HCT116 (cell line): ENCODE measurements at regions not wholly inside any gene's neighbourhood (a gene's known extent, or its start where the extent isn't known, plus 50 kb on each side); places are given as distances from the start of the nearest gene placed in this dataset.

Source experiments
- ATAC-seq: fragments of 200-7000 bp; cut with Tn5 transposase; 2 replicates; pipeline ENCODE4 v1.9.1; 2020; ENCODE audit warnings: mild to moderate bottlenecking, moderate library complexity
- BruUV-seq: library from RNA; stranded (reverse); fragments of 400-500 nt; replicated peaks from 2 replicates; lab custom pipeline; 2021; lab: Mats Ljungman, UMichigan
- CTCF ChIA-PET: fragments of 300-600 bp; sonication (Branson Sonifier 250); formaldehyde crosslinking; loops from one replicate; lab custom pipeline; 2021; ENCODE audit warnings: antibody characterized with exemption; lab: Charles Lee
- POLR2A ChIA-PET: fragments of 300-600, 350-600 bp; sonication (Branson Sonifier 250); formaldehyde crosslinking; loops from one replicate; lab custom pipeline; 2021; ENCODE audit warnings: antibody characterized with exemption; lab: Charles Lee
- RAD21 ChIA-PET, 2 experiments: fragments of 300-600 bp; sonication (Branson Sonifier 250); formaldehyde crosslinking; loops; one replicate each; lab custom pipeline; 2023; ENCODE audit warnings: low total read pairs in 2 of 2; ENCODE audit not compliant: uncharacterized antibody in 2 of 2, unreplicated experiment in 2 of 2, low non-redundant PET in 1 of 2; lab: Charles Lee
- DNase-seq: peaks from one replicate; pipeline ENCODE4 v3.0.0-alpha.2; 2010; ENCODE audit warnings: low read depth, low spot score
- H2AFZ ChIP-seq: fragments of 200-600 bp; shearing (Covaris generic), sonication (generic); 2 replicates; pipeline ENCODE4 v1.6.1; 2017; ENCODE audit warnings: low read depth, mixed run types, mixed read lengths, antibody characterized with exemption, low read length; ENCODE audit not compliant: poor library complexity, severe bottlenecking
- H3K27ac ChIP-seq: 2 replicates; pipeline ENCODE4 v1.5.1; 2012; ENCODE audit warnings: low read depth, low read length
- H3K27me3 ChIP-seq: fragments of 200-600 bp; sonication (generic); 2 replicates; pipeline ENCODE4 v1.6.1; 2016; ENCODE audit warnings: mixed run types, low read length, mixed read lengths; ENCODE audit not compliant: insufficient read depth
- H3K36me3 ChIP-seq, 2 experiments: fragments of 200-500 bp in 1 of 2; fragments of 200-600 bp in 1 of 2; sonication (Bioruptor generic) in 1 of 2; sonication (generic) in 1 of 2; 2 replicates each; pipeline versions ENCODE4 v1.5.1 to v1.6.1; 2014 to 2016; ENCODE audit warnings: low read length in 2 of 2, inconsistent platforms in 1 of 2, mixed read lengths in 1 of 2, mixed run types in 1 of 2; ENCODE audit not compliant: insufficient read depth in 2 of 2, control insufficient read depth in 1 of 2
- H3K4me1 ChIP-seq, 2 experiments: fragments of 200-600 bp in 1 of 2; sonication (generic) in 1 of 2; 2 replicates each; pipeline versions ENCODE4 v1.5.1 to v1.6.1; 2012 to 2017; ENCODE audit warnings: low read length in 2 of 2, inconsistent platforms in 1 of 2, mild to moderate bottlenecking in 1 of 2, mixed read lengths in 1 of 2, mixed run types in 1 of 2, moderate library complexity in 1 of 2; ENCODE audit not compliant: insufficient read depth in 2 of 2, control insufficient read depth in 1 of 2
- H3K4me2 ChIP-seq: fragments of 200-600 bp; sonication (generic); 2 replicates; pipeline ENCODE4 v1.6.1; 2017; ENCODE audit warnings: mixed run types, low read length, mixed read lengths
- H3K4me3 ChIP-seq, 2 experiments: fragments of 200-600 bp in 1 of 2; sonication (generic) in 1 of 2; replicated peaks in 1 of 2; 2 replicates each; pipeline ENCODE4 v1.5.1; 2011 to 2016; ENCODE audit warnings: low read length in 2 of 2, control low read depth in 1 of 2, low read depth in 1 of 2, mild to moderate bottlenecking in 1 of 2, mixed read lengths in 1 of 2, mixed run types in 1 of 2
- H3K79me2 ChIP-seq: fragments of 200-600 bp; sonication (generic); 2 replicates; pipeline ENCODE4 v1.6.1; 2017; ENCODE audit warnings: mild to moderate bottlenecking, mixed run types, low read length, moderate library complexity, mixed read lengths; ENCODE audit not compliant: insufficient read depth
- H3K9ac ChIP-seq: fragments of 200-600 bp; sonication (generic); 2 replicates; pipeline ENCODE4 v1.6.1; 2016; ENCODE audit warnings: low read length, mixed read lengths
- H3K9me2 ChIP-seq: fragments of 200-600 bp; sonication (generic), shearing (Covaris generic); 2 replicates; pipeline ENCODE4 v1.6.1; 2017; ENCODE audit warnings: mixed run types, mild to moderate bottlenecking, moderate library complexity; ENCODE audit not compliant: insufficient read depth
- H3K9me3 ChIP-seq, 2 experiments: fragments of 200-500 bp in 1 of 2; fragments of 200-600 bp in 1 of 2; sonication (Bioruptor generic) in 1 of 2; sonication (generic) in 1 of 2; 2 replicates each; pipeline ENCODE4 v1.6.1; 2014 to 2017; ENCODE audit warnings: low read length in 2 of 2, mixed read lengths in 2 of 2, inconsistent platforms in 1 of 2, low read depth in 1 of 2, mild to moderate bottlenecking in 1 of 2, mixed run types in 1 of 2, moderate library complexity in 1 of 2; ENCODE audit not compliant: control insufficient read depth in 1 of 2, insufficient read depth in 1 of 2
- H4K20me1 ChIP-seq: fragments of 200-600 bp; sonication (generic), shearing (Covaris generic); 2 replicates; pipeline ENCODE4 v1.6.1; 2017; ENCODE audit warnings: mixed run types, mild to moderate bottlenecking, moderate library complexity; ENCODE audit not compliant: insufficient read depth
- CBX3 ChIP-seq: IDR thresholded peaks from 2 replicates; pipeline ENCODE4 v1.6.1; 2012; ENCODE audit warnings: low read depth
- CEBPB ChIP-seq: IDR thresholded peaks from 2 replicates; pipeline ENCODE4 v1.6.1; 2012; ENCODE audit warnings: low read depth
- EGR1 ChIP-seq: IDR thresholded peaks from 2 replicates; pipeline ENCODE4 v1.6.1; 2012; ENCODE audit warnings: low read depth
- EZH2 ChIP-seq: fragments of 200-600 bp; sonication (generic); IDR thresholded peaks from 2 replicates; pipeline ENCODE4 v1.6.1; 2017; ENCODE audit warnings: antibody characterized with exemption, mixed run types
- EZH2phosphoT487 ChIP-seq: fragments of 200-600 bp; IDR thresholded peaks from 2 replicates; pipeline ENCODE4 v1.6.1; 2018; ENCODE audit warnings: antibody characterized with exemption, borderline replicate concordance
- FOSL1 ChIP-seq: IDR thresholded peaks from 2 replicates; pipeline ENCODE4 v1.6.1; 2012; ENCODE audit warnings: low read depth
- JUND ChIP-seq: IDR thresholded peaks from 2 replicates; pipeline ENCODE4 v1.6.1; 2012
- POLR2A ChIP-seq: IDR thresholded peaks from 2 replicates; pipeline ENCODE4 v1.7.0; 2011; ENCODE audit warnings: borderline replicate concordance; ENCODE audit not compliant: insufficient read depth, insufficient read length; ENCODE audit errors: extremely low read depth
- REST ChIP-seq: IDR thresholded peaks from 2 replicates; pipeline ENCODE4 v1.6.1; 2012; ENCODE audit warnings: low read depth
- TCF7L2 ChIP-seq: IDR thresholded peaks from 2 replicates; pipeline ENCODE4 v1.7.0; 2011; ENCODE audit warnings: borderline replicate concordance, inconsistent platforms; ENCODE audit not compliant: insufficient read depth, insufficient read length; ENCODE audit errors: extremely low read depth
- YY1 ChIP-seq: IDR thresholded peaks from 2 replicates; pipeline ENCODE4 v1.6.1; 2011; ENCODE audit warnings: low read length, low read depth, moderate library complexity, mild to moderate bottlenecking; ENCODE audit not compliant: insufficient replicate concordance; ENCODE audit errors: extremely low read depth
- ZFX ChIP-seq: fragments of 450-650 bp; IDR thresholded peaks from 2 replicates; pipeline ENCODE4 v1.6.1; 2017
- intact Hi-C: fragments of 100-400 bp; cut with micrococcal nuclease; formaldehyde crosslinking; loops from 2 replicates; pipeline ENCODE4 v1.10.0; 2022
- TF ChIP-seq, protein P1 (sequence below): IDR thresholded peaks from 2 replicates; pipeline ENCODE4 v1.6.1; 2011; ENCODE audit warnings: mild to moderate bottlenecking, low read length, moderate library complexity; ENCODE audit not compliant: insufficient replicate concordance; ENCODE audit errors: extremely low read depth
- TF ChIP-seq, protein P2 (sequence below), 3 experiments: fragments of 200-600 bp in 1 of 3; sonication (generic) in 1 of 3; IDR thresholded peaks in 2 of 3; conservative IDR thresholded peaks in 1 of 3; 2 replicates each; pipeline ENCODE4 v1.5.1; 2012 to 2017; ENCODE audit warnings: low read depth in 2 of 3, low read length in 2 of 3, antibody characterized with exemption in 1 of 3, borderline replicate concordance in 1 of 3, control low read depth in 1 of 3, mild to moderate bottlenecking in 1 of 3, mixed read lengths in 1 of 3, mixed run types in 1 of 3, moderate library complexity in 1 of 3; ENCODE audit not compliant: insufficient read depth in 1 of 3
- TF ChIP-seq, protein P3 (sequence below): IDR thresholded peaks from 2 replicates; pipeline ENCODE4 v1.6.1; 2012

DNA sequence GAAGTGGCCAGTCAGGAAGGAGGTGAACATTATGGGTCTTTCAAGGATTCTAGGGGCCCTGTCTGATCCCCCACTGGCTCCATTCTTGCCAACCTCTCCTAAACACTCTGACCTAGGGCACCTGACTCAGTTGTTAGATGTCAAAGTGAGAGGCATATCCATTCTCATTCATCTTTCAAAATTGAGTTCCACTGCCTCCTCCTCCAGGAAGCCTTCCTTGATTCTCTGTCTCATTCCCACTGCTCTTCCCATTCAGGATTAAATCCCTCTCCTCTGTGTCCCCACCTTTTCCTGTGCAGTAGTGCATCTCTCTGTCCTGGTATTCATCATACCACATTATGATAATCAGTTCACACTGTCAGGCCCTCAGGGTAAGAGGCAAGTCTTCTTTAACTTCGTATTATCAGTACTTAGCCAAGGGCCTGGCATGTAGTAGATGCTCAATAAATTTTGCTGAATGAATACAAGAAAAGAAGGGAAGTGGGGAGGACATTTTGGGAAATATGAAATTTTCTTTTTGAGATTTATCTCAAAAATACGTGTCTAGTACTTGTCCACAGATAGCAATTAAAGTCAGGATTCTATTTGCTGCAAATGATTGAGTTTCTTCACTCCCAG lies 61.8 kb upstream of the ITPKB start:
- POLR2A ChIA-PET, result interaction anchor here (1.4 kb wide), 1 partner anchor 14 kb away, joined by 6 read pairs; no protein-coding TSS in a partner anchor
- CTCF ChIA-PET, result no interaction called here
- Histone ChIP-seq H3K36me3 (no peaks in the 10 kb centered on the region), H2AFZ (no peak overlapping the region), H3K4me1 (no peaks in the 10 kb centered on the region), H3K27me3 (no peaks in the 10 kb centered on the region), H3K4me2 (no peak overlapping the region), H3K9me2 (no peaks in the 10 kb centered on the region), H3K9me3 (no peaks in the 10 kb centered on the region), H3K4me3 (no peak overlapping the region), H3K79me2 (no peaks in the 10 kb centered on the region), H3K9ac (no peak overlapping the region), H4K20me1 (no peaks in the 10 kb centered on the region), H3K27ac (no peak overlapping the region)
- RAD21 ChIA-PET, result no interaction called here
- intact Hi-C loops, result no loop called here
- BruUV-seq, result no TSS peak
- ATAC-seq, result no peak
- DNase-seq, result no peak
- no peak for TF ChIP-seq POLR2A
- TF ChIP-seq, protein P1, sequence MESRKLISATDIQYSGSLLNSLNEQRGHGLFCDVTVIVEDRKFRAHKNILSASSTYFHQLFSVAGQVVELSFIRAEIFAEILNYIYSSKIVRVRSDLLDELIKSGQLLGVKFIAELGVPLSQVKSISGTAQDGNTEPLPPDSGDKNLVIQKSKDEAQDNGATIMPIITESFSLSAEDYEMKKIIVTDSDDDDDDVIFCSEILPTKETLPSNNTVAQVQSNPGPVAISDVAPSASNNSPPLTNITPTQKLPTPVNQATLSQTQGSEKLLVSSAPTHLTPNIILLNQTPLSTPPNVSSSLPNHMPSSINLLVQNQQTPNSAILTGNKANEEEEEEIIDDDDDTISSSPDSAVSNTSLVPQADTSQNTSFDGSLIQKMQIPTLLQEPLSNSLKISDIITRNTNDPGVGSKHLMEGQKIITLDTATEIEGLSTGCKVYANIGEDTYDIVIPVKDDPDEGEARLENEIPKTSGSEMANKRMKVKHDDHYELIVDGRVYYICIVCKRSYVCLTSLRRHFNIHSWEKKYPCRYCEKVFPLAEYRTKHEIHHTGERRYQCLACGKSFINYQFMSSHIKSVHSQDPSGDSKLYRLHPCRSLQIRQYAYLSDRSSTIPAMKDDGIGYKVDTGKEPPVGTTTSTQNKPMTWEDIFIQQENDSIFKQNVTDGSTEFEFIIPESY, result no peak
- TF ChIP-seq, protein P2, sequence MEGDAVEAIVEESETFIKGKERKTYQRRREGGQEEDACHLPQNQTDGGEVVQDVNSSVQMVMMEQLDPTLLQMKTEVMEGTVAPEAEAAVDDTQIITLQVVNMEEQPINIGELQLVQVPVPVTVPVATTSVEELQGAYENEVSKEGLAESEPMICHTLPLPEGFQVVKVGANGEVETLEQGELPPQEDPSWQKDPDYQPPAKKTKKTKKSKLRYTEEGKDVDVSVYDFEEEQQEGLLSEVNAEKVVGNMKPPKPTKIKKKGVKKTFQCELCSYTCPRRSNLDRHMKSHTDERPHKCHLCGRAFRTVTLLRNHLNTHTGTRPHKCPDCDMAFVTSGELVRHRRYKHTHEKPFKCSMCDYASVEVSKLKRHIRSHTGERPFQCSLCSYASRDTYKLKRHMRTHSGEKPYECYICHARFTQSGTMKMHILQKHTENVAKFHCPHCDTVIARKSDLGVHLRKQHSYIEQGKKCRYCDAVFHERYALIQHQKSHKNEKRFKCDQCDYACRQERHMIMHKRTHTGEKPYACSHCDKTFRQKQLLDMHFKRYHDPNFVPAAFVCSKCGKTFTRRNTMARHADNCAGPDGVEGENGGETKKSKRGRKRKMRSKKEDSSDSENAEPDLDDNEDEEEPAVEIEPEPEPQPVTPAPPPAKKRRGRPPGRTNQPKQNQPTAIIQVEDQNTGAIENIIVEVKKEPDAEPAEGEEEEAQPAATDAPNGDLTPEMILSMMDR (IDR thresholded peaks at IDR 0.05 in 2 of 3, conservative IDR thresholded peaks at IDR 0.05 in 1 of 3; ENCODE audit: borderline replicate concordance in 1 of 3, insufficient read depth in 1 of 3, low read depth in 2 of 3, low read length in 2 of 3), result no peak
- TF ChIP-seq, protein P3, sequence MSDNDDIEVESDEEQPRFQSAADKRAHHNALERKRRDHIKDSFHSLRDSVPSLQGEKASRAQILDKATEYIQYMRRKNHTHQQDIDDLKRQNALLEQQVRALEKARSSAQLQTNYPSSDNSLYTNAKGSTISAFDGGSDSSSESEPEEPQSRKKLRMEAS, result no peak
- TF ChIP-seq REST, result no peak
- TF ChIP-seq YY1, result no peak
- TF ChIP-seq CBX3, result no peak
- no peak for TF ChIP-seq FOSL1
- no peak for TF ChIP-seq CEBPB
- TF ChIP-seq ZFX, result no peak
- no peak for TF ChIP-seq EZH2
- TF ChIP-seq EZH2phosphoT487, result no peak
- TF ChIP-seq JUND, result no peak
- TF ChIP-seq EGR1, result no peak
- TF ChIP-seq TCF7L2, result no peak
